Gastroesophageal sphincter (tissue), 3 donors: ENCODE measurements at regions not wholly inside any gene's neighbourhood (a gene's known extent, or its start where the extent isn't known, plus 50 kb on each side); places are given as distances from the start of the nearest gene placed in this dataset.

Experiments
- POLR2A ChIP-seq, 2 donors: fragments of 450-650 bp; IDR thresholded peaks; one replicate each; pipeline ENCODE4 v1.6.1; 2017; ENCODE audit warnings: antibody characterized with exemption in 2 of 2, mild to moderate bottlenecking in 2 of 2, moderate library complexity in 1 of 2
- TF ChIP-seq, protein P1 (sequence below), 4 experiments: fragments of 200-600 bp in 2 of 4; fragments of 450-650 bp in 2 of 4; sonication (generic) in 1 of 4; IDR thresholded peaks; one replicate each; pipeline ENCODE4 v1.5.1; 2017 to 2019; ENCODE audit warnings: antibody characterized with exemption in 4 of 4, mild to moderate bottlenecking in 2 of 4, moderate library complexity in 2 of 4

DNA sequence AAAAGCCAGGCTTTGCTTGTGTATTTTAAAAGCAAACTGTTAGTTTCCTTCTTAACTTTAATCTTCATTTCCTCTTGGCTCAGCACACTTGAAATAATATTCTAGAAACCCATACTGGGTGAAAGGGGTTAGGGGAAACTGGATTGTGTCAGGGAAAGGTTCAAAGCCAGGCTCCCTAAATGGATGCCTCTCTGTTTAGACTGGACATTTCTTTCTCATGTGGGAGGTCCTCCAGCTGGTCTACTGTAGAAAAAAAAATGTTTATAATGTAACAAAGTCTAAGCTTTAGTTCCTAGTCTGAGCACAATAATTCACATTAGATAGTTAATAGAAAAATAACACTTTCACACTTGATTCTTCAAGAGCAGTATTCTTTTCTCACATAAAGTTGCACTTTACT lies 89.0 kb upstream of the AKIRIN2 start:
- no peak for TF ChIP-seq POLR2A (IDR thresholded peaks at IDR 0.05)
- TF ChIP-seq, protein P1, sequence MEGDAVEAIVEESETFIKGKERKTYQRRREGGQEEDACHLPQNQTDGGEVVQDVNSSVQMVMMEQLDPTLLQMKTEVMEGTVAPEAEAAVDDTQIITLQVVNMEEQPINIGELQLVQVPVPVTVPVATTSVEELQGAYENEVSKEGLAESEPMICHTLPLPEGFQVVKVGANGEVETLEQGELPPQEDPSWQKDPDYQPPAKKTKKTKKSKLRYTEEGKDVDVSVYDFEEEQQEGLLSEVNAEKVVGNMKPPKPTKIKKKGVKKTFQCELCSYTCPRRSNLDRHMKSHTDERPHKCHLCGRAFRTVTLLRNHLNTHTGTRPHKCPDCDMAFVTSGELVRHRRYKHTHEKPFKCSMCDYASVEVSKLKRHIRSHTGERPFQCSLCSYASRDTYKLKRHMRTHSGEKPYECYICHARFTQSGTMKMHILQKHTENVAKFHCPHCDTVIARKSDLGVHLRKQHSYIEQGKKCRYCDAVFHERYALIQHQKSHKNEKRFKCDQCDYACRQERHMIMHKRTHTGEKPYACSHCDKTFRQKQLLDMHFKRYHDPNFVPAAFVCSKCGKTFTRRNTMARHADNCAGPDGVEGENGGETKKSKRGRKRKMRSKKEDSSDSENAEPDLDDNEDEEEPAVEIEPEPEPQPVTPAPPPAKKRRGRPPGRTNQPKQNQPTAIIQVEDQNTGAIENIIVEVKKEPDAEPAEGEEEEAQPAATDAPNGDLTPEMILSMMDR (IDR thresholded peaks at IDR 0.05) = no peak
